ENCODE measurements at regions not wholly inside any gene's neighbourhood (a gene's known extent, or its start where the extent isn't known, plus 50 kb on each side); places are given as distances from the start of the nearest gene placed in this dataset.
"Not testable (repeated sequence)": the region's sequence is repeated elsewhere in the genome, so short reads cannot be mapped to it uniquely, and the experiment has no call there.

GRCh38 chr16:64308721-64309120 lies 813.1 kb downstream of the CDH11 start:
- no peak for DNase-seq (ENCODE audit: low read depth, low spot score)

- DNase-seq (ENCODE audit: low read depth, low spot score) = no peak
These were observed 814.4 kb downstream of the CDH11 start for GRCh38 chr16:64307431-64307830.

- no peak for DNase-seq (ENCODE audit: low read depth, low spot score)
These were observed 816.2 kb downstream of the CDH11 start for GRCh38 chr16:64305663-64306062.

- no peak for DNase-seq (ENCODE audit: low read depth, low spot score)
These were observed 816.9 kb downstream of the CDH11 start for GRCh38 chr16:64304951-64305350.

GRCh38 chr16:64304396-64304795 lies 817.5 kb downstream of the CDH11 start:
- no peak for DNase-seq (ENCODE audit: low read depth, low spot score)

- no peak for DNase-seq (ENCODE audit: low read depth, low spot score)
These were observed 823.8 kb downstream of the CDH11 start for GRCh38 chr16:64297863-64298600.

- DNase-seq (ENCODE audit: low read depth, low spot score) = no peak
These were observed 826.4 kb downstream of the CDH11 start for GRCh38 chr16:64295466-64295865.

- DNase-seq (ENCODE audit: low read depth, low spot score) = no peak
These were observed 828.9 kb downstream of the CDH11 start for GRCh38 chr16:64292953-64293352.

GRCh38 chr16:64292161-64292560 lies 829.7 kb downstream of the CDH11 start:
- no peak for DNase-seq (ENCODE audit: low read depth, low spot score)

- DNase-seq (ENCODE audit: low read depth, low spot score) = no peak
These were observed 831.4 kb downstream of the CDH11 start for GRCh38 chr16:64290461-64290860.

GRCh38 chr16:64287655-64288528 lies 834.0 kb downstream of the CDH11 start:
- DNase-seq (ENCODE audit: low read depth, low spot score) = no peak

- DNase-seq (ENCODE audit: low read depth, low spot score) = no peak
These were observed 839.7 kb downstream of the CDH11 start for GRCh38 chr16:64282181-64282580.

GRCh38 chr16:64280317-64280716 lies 841.5 kb downstream of the CDH11 start:
- DNase-seq (ENCODE audit: low read depth, low spot score) = no peak

- DNase-seq (ENCODE audit: low read depth, low spot score) = no peak
These were observed 843.7 kb downstream of the CDH11 start for GRCh38 chr16:64278196-64278595.

GRCh38 chr16:64276646-64277045 lies 845.2 kb downstream of the CDH11 start:
- DNase-seq (ENCODE audit: low read depth, low spot score) = no peak

- no peak for DNase-seq (ENCODE audit: low read depth, low spot score)
These were observed 849.8 kb downstream of the CDH11 start for GRCh38 chr16:64272028-64272427.

GRCh38 chr16:64269756-64270155 lies 852.1 kb downstream of the CDH11 start:
- no peak for DNase-seq (ENCODE audit: low read depth, low spot score)

- no peak for DNase-seq (ENCODE audit: low read depth, low spot score)
These were observed 856.1 kb downstream of the CDH11 start for GRCh38 chr16:64265756-64266155.

- not testable (repeated sequence) for DNase-seq (ENCODE audit: low read depth, low spot score)
These were observed 861.0 kb downstream of the CDH11 start for GRCh38 chr16:64260631-64261401.

GRCh38 chr16:64254443-64255367 lies 867.2 kb downstream of the CDH11 start:
- no peak for DNase-seq (ENCODE audit: low read depth, low spot score)

- DNase-seq (ENCODE audit: low read depth, low spot score) = no peak
These were observed 868.3 kb downstream of the CDH11 start for GRCh38 chr16:64253525-64253924.
